ENCODE measurements at regions not wholly inside any gene's neighbourhood (a gene's known extent, or its start where the extent isn't known, plus 50 kb on each side); places are given as distances from the start of the nearest gene placed in this dataset.
A peak's percentile ranks its signal among the peaks of the same experiment; 100 is the strongest.

- Histone ChIP-seq H3K9ac (ENCODE audit: insufficient read depth in 1 of 2, low read length in 2 of 2) (no peak overlapping the region), H3K4me1 (ENCODE audit: control insufficient read depth in 5 of 5, insufficient read depth in 5 of 5, low read length in 5 of 5) (no peaks in the 10 kb centered on the region), H3K27ac (ENCODE audit: low read depth in 1 of 2, low read length in 1 of 2) (no peak overlapping the region), H3K27me3 (ENCODE audit: control insufficient read depth in 3 of 3, insufficient read depth in 3 of 3, low read length in 2 of 3) (no peaks in the 10 kb centered on the region), H3K9me3 (ENCODE audit: control insufficient read depth in 4 of 4, insufficient read depth in 3 of 4, low read length in 3 of 4) (peaks cover 0 to 2% (median 0%) of the 10 kb centered on the region in 4 donors), H3K36me3 (ENCODE audit: control insufficient read depth in 4 of 4, insufficient read depth in 4 of 4, low read length in 4 of 4) (no peaks in the 10 kb centered on the region), H3K4me3 (no peak overlapping the region)
- ATAC-seq (ENCODE audit: insufficient read depth, low FRiP score): no peak
- TF ChIP-seq CTCF (IDR thresholded peaks at IDR 0.05; ENCODE audit: control extremely low read depth, extremely low read depth): no peak
- no peak for DNase-seq
Observed at GRCh38 chr4:116362583-116362982, 722.8 kb downstream of the TRAM1L1 start.

GRCh38 chr4:116361790-116362189 is 723.6 kb downstream of the TRAM1L1 start:
- no peaks in the 10 kb centered on the region for H3K27me3 ChIP-seq (ENCODE audit: control insufficient read depth in 3 of 3, insufficient read depth in 3 of 3, low read length in 2 of 3)
- no peaks in the 10 kb centered on the region for H3K4me1 ChIP-seq (ENCODE audit: control insufficient read depth in 5 of 5, insufficient read depth in 5 of 5, low read length in 5 of 5)
- DNase-seq (no peak), ATAC-seq (ENCODE audit: insufficient read depth, low FRiP score) (no peak)
- 65 to 73% methylated on average over 4 of the region's 4 CpGs for WGBS, 2 donors
- H3K9me3 ChIP-seq (ENCODE audit: control insufficient read depth in 4 of 4, insufficient read depth in 3 of 4, low read length in 3 of 4): peaks cover 0 to 2% (median 0%) of the 10 kb centered on the region in 4 donors
- H3K9ac ChIP-seq (ENCODE audit: insufficient read depth in 1 of 2, low read length in 2 of 2): no peak overlapping the region
- no peak overlapping the region for H3K4me3 ChIP-seq
- TF ChIP-seq CTCF (IDR thresholded peaks at IDR 0.05; ENCODE audit: control extremely low read depth, extremely low read depth): no peak
- H3K27ac ChIP-seq (ENCODE audit: low read depth in 1 of 2, low read length in 1 of 2): no peak overlapping the region
- no peaks in the 10 kb centered on the region for H3K36me3 ChIP-seq (ENCODE audit: control insufficient read depth in 4 of 4, insufficient read depth in 4 of 4, low read length in 4 of 4)

GRCh38 chr4:116358633-116359222 is 726.6 kb downstream of the TRAM1L1 start:
- Histone ChIP-seq H3K4me3 (no peak overlapping the region), H3K4me1 (ENCODE audit: control insufficient read depth in 5 of 5, insufficient read depth in 5 of 5, low read length in 5 of 5) (no peaks in the 10 kb centered on the region), H3K9me3 (ENCODE audit: control insufficient read depth in 4 of 4, insufficient read depth in 3 of 4, low read length in 3 of 4) (peaks cover 0 to 2% (median 0%) of the 10 kb centered on the region in 4 donors), H3K36me3 (ENCODE audit: control insufficient read depth in 4 of 4, insufficient read depth in 4 of 4, low read length in 4 of 4) (no peaks in the 10 kb centered on the region), H3K27ac (ENCODE audit: low read depth in 1 of 2, low read length in 1 of 2) (peak overlapping the region in 1 of 2 donors; percentile 10), H3K27me3 (ENCODE audit: control insufficient read depth in 3 of 3, insufficient read depth in 3 of 3, low read length in 2 of 3) (no peaks in the 10 kb centered on the region), H3K9ac (ENCODE audit: insufficient read depth in 1 of 2, low read length in 2 of 2) (no peak overlapping the region)
- ATAC-seq (ENCODE audit: insufficient read depth, low FRiP score) (peak; percentile 89), DNase-seq (peak; percentile 51 to 60 (median 56))
- WGBS, 2 donors: 37 to 38% methylated on average over 11 of the region's 11 CpGs
- TF ChIP-seq CTCF (IDR thresholded peaks at IDR 0.05; ENCODE audit: control extremely low read depth, extremely low read depth): peak; percentile 13

- H3K36me3 ChIP-seq (ENCODE audit: control insufficient read depth in 4 of 4, insufficient read depth in 4 of 4, low read length in 4 of 4): no peaks in the 10 kb centered on the region
- WGBS, 2 donors: 57 to 72% methylated on average over 4 of the region's 4 CpGs
- ATAC-seq (ENCODE audit: insufficient read depth, low FRiP score) (no peak), DNase-seq (peak in 1 of 3 donors; percentile 6)
- H3K9ac ChIP-seq (ENCODE audit: insufficient read depth in 1 of 2, low read length in 2 of 2): no peak overlapping the region
- TF ChIP-seq CTCF (IDR thresholded peaks at IDR 0.05; ENCODE audit: control extremely low read depth, extremely low read depth): no peak
- peaks cover 0 to 2% (median 0%) of the 10 kb centered on the region in 4 donors for H3K9me3 ChIP-seq (ENCODE audit: control insufficient read depth in 4 of 4, insufficient read depth in 3 of 4, low read length in 3 of 4)
- H3K4me1 ChIP-seq (ENCODE audit: control insufficient read depth in 5 of 5, insufficient read depth in 5 of 5, low read length in 5 of 5): no peaks in the 10 kb centered on the region
- no peaks in the 10 kb centered on the region for H3K27me3 ChIP-seq (ENCODE audit: control insufficient read depth in 3 of 3, insufficient read depth in 3 of 3, low read length in 2 of 3)
- H3K4me3 ChIP-seq: no peak overlapping the region
- H3K27ac ChIP-seq (ENCODE audit: low read depth in 1 of 2, low read length in 1 of 2): no peak overlapping the region
Observed at GRCh38 chr4:116357758-116358157, 727.6 kb downstream of the TRAM1L1 start.

Measured in lung (tissue), 11 donors.